Left ventricle myocardium superior (tissue), 1 donor: ENCODE measurements at regions not wholly inside any gene's neighbourhood (a gene's known extent, or its start where the extent isn't known, plus 50 kb on each side); places are given as distances from the start of the nearest gene placed in this dataset.
"Not testable (repeated sequence)": the region's sequence is repeated elsewhere in the genome, so short reads cannot be mapped to it uniquely, and the experiment has no call there.

Experiments
- ATAC-seq: fragments of 200-7000 bp; cut with Tn5 transposase; one replicate; pipeline ENCODE4 v1.9.1; 2020; ENCODE audit warnings: mild to moderate bottlenecking, moderate library complexity
- DNase-seq: peaks from one replicate; pipeline ENCODE4 v3.0.0-alpha.2; 2020
- intact Hi-C: fragments of 100-400 bp; cut with micrococcal nuclease; formaldehyde crosslinking; loops from one replicate; pipeline ENCODE4 v1.11.0; 2022
- donor health status: DM: no; HTN: yes; CAD: no; lungs with severe emphysema.

- intact Hi-C loops: no loop called here
- ATAC-seq (no peak), DNase-seq (no peak)
These were observed 647.6 kb upstream of the ACTRT1 start for GRCh38 chrX:128699716-128700285.

DNA sequence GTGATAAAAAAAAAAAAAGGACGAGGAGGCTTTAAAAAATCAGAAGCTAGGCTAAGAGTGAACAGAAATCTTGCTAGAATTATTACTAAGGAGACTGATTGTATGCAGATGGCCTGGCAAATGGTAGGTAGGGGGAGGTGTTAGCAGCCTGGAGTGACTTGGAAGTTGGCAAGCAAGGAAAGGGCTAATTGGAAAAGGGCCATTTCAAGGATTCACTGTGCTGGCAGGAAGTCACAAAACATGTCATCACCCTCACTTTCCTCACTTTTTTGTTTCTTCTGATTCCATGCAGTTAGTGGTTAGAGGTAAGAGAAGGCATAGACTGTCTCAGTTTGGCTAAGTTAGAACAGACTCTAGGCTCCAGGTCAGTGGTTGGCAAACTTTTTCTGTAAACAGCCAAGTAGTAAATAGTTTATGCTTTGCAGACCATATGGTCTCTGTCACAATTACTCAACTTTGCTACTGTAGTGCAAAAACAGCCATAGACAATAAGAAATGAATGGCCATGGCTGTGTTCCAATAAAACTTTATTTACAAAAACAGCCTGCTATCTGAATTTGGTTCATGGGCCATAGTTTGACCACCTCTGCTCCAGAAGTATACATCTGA is 646.5 kb upstream of the ACTRT1 start:
- intact Hi-C loops: no loop called here
- ATAC-seq (peak; percentile 41), DNase-seq (no peak)

- ATAC-seq (no peak), DNase-seq (no peak)
- intact Hi-C loops: no loop called here
These were observed 639.7 kb upstream of the ACTRT1 start for GRCh38 chrX:128691872-128692271.

- intact Hi-C loops: no loop called here
- no peak for DNase-seq
- no peak for ATAC-seq
These were observed 633.2 kb upstream of the ACTRT1 start for GRCh38 chrX:128685387-128685786.

DNA sequence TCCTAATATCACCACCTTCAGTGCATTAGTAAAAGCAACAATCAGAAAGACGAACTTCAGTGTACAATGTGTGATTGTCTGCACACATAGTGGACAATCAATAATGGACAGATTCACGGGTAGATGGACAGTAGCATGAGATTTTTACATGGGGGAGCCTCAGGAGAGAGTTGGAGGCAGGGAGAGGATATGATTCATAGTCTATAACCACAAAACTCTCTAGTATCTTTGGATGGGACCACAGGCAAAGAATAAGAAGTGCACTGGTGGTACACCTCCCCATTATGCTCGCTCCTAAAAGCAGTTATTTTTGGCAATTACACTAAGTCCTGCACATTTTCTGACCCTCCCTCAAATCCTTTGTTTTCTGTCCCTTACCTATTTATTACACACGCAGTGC is 624.4 kb upstream of the ACTRT1 start:
- no peak for DNase-seq
- ATAC-seq: no peak
- intact Hi-C loops: no loop called here

- ATAC-seq, DNase-seq, intact Hi-C loops: not testable (repeated sequence)
These were observed 622.3 kb upstream of the ACTRT1 start for GRCh38 chrX:128674326-128675086.

DNA sequence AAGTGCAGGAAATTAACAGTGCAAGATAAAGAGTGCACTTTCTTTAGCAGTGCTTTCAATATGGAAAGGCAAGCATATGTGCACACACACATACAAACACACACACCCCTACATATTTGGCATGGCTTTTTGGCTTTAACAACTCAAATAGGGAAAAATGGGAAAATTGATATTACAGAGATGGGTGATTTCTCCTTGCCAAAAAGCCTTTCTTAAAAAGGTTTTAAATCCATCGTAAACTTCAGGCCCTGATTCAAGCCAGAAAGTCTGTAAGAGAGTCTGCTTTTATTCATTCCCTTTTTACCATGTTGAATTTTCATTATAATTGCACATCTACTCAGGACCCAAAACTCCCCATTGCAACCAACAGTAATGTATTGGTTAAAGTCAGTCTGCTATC is 612.0 kb upstream of the ACTRT1 start:
- no peak for ATAC-seq
- intact Hi-C loops: no loop called here

DNA sequence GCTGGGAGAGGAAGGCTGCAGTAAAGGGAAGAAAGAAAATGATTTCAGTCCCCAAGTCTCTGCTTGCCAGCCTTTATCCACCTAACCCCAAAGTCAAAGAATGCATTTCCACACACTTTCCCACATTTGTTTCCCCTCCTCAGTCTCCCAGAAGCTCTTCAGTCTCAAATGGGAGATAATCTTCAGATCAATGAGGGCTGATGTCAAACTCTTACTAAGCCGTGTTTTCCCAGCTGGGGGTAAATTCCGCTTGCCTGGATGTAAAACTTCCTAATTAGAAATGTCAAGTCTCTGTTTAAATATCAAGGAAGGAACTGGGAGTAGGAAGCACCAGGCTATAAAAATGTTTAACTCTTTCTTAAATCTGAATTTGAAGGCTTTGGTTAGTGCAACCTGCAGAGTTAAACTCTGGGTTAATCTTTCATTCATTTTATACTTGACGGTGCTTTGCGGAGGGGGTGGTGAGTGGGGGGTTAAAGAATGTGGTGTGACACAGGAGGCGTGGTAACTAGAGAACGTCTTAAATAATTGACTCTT is 601.4 kb upstream of the ACTRT1 start:
- ATAC-seq: no peak
- intact Hi-C loops: no loop called here
- DNase-seq: no peak

More for the DNA sequence above, 612.0 kb upstream of the ACTRT1 start:
- DNase-seq: no peak

DNA sequence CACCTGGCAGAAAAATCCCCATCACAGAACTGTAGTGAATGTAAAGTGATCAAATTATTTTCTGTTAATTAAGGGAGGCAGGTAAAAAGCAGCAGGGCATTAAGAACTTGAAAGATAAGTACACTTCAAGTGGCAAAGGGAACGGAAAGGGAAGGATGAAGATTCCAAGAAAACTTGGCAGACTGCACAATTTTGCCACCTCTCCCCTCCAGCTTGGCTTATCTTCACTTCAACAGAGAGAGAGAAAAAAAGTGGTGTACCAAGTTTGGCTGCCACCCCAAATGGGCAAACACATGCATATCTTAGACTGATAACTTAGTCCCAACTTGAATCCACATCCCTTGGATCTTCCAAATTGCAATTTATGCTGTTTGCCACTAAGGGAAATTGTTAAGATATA is 598.1 kb upstream of the ACTRT1 start:
- intact Hi-C loops: no loop called here
- DNase-seq (no peak), ATAC-seq (no peak)

GRCh38 chrX:128634754-128635153 is 582.6 kb upstream of the ACTRT1 start:
- intact Hi-C loops: no loop called here
- ATAC-seq: no peak
- DNase-seq: no peak

DNA sequence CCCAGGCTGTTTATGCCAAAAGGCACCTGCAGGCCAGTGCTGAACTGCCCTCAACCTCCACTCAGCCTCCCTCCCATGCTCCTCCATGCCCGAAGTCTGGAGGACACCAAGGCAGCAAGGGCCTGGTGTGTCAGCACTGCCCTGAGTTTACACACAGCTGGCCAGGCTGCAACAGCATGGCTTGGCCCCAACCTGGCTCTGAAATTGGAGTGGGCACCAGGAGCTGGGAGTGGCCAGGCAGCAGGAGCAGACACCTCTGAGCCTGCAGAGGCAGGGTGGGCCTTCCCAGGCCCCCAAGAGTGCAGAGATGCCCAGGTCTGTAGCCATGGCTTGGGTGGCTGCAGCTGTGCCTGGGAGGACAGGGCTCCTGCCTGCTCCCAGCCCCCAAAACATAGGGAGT is 571.2 kb upstream of the ACTRT1 start:
- ATAC-seq (no peak), DNase-seq (no peak)
- intact Hi-C loops: no loop called here

DNA sequence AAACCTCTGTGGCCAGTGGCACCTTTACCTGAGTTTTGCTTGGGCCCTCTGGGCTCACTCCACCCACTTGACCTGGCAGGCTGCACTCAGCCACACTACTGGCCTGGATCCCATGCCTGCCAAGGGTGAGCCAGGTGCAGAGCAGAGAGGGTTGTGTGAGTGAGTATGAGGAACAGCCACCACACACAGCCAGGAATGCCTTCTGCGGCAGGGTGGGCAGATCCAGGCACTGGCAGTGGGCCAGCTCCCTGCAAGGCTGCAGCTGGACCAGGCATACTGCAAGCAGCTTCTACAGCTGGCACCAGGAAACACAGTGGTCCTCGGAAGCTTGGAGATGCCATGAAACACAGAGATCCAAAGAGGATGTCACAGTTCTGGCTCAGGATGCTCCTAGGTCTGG is 570.1 kb upstream of the ACTRT1 start:
- ATAC-seq (no peak), DNase-seq (no peak)
- intact Hi-C loops: no loop called here

GRCh38 chrX:128619490-128619889 is 567.3 kb upstream of the ACTRT1 start:
- ATAC-seq (no peak), DNase-seq (no peak)
- intact Hi-C loops: no loop called here

DNA sequence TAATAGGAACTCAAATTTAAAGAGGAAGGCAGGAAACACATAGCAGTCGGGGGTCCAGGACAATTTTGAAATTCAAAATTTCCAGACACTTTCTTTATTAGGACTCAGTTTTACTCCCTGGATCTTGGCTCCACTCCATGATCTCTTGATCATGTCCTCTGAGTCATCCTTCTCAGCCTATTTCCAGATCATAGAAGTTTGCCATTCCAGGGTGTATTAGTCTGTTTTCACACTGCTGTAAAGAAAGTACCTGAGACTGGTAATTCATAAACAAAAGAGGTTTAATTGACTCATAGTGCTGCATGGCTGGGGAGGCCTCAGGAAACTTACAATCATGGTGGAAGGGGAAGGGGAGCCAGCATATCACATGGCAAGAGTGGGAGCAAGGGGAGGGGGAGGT is 564.7 kb upstream of the ACTRT1 start:
- ATAC-seq (no peak), DNase-seq (no peak)
- intact Hi-C loops: no loop called here

DNA sequence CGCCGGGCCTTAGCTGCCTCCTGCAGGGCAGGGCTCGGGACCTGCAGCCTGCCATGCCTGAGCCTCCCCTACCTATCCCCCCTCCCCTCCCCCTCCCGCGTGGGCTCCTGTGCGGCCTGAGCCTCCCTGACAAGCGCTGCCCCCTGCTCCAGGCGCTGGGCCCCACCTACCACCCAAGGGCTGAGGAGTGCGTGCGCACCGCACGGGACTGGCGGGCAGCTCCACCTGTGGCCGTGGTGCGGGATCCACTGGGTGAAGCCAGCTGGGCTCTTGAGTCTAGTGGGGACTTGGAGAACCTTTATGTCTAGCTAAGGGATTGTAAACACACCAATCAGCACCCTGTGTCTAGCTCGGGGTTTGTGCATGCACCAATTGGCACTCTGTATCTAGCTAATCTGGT is 554.6 kb upstream of the ACTRT1 start:
- DNase-seq, ATAC-seq, intact Hi-C loops: not testable (repeated sequence)

DNA sequence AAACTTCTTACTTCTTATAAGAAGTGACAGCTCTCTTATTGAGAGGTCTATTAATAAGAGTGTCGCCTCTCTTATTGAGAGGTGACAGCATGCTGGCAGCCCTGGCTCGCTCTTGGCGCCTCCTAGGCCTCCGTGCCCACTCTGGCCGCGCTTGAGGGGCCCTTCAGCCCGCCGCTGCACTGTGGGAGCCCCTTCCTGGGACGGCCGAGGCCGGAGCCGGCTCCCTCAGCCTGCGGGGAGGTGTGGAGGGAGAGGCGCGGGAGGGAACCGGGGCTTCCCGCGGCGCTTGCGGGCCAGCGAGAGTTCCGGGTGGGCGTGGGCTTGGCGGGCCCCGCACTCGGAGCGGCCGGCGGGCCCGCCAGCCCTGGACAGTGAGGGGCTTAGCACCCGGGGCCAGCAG is 554.2 kb upstream of the ACTRT1 start:
- DNase-seq, intact Hi-C loops, ATAC-seq: not testable (repeated sequence)

DNA sequence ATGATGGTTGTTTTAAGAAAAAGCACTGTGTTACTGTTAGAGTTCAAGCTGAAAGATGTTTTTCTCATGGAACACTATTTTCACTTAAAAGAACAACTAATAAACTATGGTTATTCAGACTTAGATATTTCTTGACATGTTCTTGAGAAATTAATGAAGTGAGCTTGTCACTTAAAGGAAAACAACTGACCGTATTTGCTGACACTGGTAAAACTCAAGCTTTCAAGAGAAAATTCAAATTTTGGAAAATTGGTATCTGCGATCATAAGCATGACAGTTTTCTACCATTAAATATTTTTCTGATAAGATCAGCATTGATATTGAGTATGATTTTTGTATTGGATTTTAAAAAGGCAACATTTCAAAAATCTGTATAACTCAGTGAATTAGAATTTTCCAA is 549.5 kb upstream of the ACTRT1 start:
- no peak for ATAC-seq
- intact Hi-C loops: no loop called here

DNA sequence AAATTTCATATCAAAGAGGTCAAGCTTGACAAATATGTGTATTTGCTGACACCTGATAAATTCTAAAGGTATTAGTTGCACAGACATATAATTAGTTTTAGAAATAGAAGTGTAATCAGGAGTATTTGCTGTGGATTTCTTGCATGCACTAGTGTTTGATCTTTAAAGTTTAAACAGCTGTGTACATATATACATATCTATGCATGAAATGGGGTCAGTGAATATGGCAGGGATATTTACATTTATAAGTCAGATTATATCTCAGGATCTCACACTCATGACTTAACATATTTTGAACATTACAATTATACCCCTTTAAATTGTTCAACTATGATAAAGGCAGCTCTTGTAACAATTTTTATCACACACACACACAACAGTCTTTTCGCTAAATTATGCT is 547.4 kb upstream of the ACTRT1 start:
- no peak for ATAC-seq
- intact Hi-C loops: no loop called here
- no peak for DNase-seq

More for the DNA sequence above, 549.5 kb upstream of the ACTRT1 start:
- DNase-seq: no peak

GRCh38 chrX:128582036-128582435 is 529.8 kb upstream of the ACTRT1 start:
- no peak for ATAC-seq
- intact Hi-C loops: no loop called here

DNA sequence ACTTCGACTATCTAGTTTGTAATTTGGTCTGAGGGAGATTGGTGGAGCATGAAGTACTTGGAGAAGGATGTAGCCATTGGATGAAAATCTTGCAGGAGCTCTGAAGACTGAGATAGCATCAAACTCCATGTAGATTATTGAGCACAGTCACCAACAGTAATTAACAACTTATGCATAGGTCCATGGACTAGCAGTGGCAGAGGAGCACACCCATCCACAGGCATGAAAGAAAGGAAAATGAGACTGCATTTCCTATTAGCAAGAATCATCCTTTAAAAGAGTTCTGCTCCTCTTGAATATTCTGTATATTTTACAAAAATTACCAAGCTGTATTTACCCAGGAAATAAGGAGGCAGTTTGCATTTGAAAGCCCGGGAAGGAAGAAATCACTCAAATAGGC is 529.4 kb upstream of the ACTRT1 start:
- DNase-seq (no peak), ATAC-seq (no peak)
- intact Hi-C loops: no loop called here

More at GRCh38 chrX:128582036-128582435, 529.8 kb upstream of the ACTRT1 start:
- DNase-seq: no peak
